ENCODE measurements at regions not wholly inside any gene's neighbourhood (a gene's known extent, or its start where the extent isn't known, plus 50 kb on each side); places are given as distances from the start of the nearest gene placed in this dataset.

DNA sequence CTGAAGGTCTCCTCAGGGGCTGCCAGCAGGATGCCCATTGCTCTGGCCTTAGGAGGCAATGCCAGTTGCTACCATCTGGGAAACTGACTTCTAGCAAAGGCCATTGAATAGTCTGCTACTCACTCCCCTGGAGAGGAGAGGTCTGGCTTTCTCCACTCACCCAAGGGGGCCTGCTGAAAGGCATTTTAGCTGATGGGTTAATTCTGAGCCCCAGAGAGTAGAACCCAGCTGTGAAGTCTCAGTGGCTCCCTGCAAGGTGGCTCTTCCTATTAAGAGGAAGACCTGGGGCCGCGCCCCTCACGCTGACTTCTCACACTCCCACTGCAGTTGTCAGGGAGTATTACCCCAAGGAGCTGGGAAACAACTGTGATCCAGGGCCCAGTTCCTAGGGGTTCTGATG lies 213.3 kb upstream of the GALNT2 start:
- no peak for DNase-seq (ENCODE audit: low spot score)
- no peak overlapping the region for H3K27ac ChIP-seq
- ChIA-PET POLR2A (ENCODE audit: low non-redundant PET) (no interaction called here), CTCF (no interaction called here)
- TF ChIP-seq, protein P1, sequence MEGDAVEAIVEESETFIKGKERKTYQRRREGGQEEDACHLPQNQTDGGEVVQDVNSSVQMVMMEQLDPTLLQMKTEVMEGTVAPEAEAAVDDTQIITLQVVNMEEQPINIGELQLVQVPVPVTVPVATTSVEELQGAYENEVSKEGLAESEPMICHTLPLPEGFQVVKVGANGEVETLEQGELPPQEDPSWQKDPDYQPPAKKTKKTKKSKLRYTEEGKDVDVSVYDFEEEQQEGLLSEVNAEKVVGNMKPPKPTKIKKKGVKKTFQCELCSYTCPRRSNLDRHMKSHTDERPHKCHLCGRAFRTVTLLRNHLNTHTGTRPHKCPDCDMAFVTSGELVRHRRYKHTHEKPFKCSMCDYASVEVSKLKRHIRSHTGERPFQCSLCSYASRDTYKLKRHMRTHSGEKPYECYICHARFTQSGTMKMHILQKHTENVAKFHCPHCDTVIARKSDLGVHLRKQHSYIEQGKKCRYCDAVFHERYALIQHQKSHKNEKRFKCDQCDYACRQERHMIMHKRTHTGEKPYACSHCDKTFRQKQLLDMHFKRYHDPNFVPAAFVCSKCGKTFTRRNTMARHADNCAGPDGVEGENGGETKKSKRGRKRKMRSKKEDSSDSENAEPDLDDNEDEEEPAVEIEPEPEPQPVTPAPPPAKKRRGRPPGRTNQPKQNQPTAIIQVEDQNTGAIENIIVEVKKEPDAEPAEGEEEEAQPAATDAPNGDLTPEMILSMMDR (conservative IDR thresholded peaks at IDR 0.05; ENCODE audit: low read depth) = no peak

DNA sequence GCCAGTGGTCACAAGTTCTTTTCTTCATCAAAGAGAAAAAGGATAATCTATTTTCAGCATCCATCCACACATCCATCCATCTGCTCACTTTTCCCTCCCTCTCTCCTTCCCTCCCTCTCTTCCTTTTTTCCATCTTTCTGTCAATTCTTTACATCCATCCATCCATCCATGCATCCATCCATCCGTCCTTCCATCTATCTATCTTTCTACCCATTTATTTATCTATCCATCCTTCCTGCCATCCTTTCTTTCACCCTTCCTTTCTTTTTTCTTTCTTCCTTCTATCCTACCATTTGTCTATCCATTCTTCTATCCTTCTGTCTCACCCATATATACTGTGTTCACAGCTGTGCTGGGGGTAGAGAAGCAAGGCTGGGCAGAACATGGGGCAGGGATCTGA lies 212.4 kb upstream of the GALNT2 start:
- POLR2A ChIA-PET (ENCODE audit: low non-redundant PET) = no interaction called here
- TF ChIP-seq, protein P1 (conservative IDR thresholded peaks at IDR 0.05; ENCODE audit: low read depth) = no peak
- no peak for DNase-seq (ENCODE audit: low spot score)
- CTCF ChIA-PET = interaction anchor here (0.7 kb wide), 1 partner anchor 24 kb away, joined by 3 read pairs; no protein-coding TSS in a partner anchor
- no peak overlapping the region for H3K27ac ChIP-seq

DNA sequence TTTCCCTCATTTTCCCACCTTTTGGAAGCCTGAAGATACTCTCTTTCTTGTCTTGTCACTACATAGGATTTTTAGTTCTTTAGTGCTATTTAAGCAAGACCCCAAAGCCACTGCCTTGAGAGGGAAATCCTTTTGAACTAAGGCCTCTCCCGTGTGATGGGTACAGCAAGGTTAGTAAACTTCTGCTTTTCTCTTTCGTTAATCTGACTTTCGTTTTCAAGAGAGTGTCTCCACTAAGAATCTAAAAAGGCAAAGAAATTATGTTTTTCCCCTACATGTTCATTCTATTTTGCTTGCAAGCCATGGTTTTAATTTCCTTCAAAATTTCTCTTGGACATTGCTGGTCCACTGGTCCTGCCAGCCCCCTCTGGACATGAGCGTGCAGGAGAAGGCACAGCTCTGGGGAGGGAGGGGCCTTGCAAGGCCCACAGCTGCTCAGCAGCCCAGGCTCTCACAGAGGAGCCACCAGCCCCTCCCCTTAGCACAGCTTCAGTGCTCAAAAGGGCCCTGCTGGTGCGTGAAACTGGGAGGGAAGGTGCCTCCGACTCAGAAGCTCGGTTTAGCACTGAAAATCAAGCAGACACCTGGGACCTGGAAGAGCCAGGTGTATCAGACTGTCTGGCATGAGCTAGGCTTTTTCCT lies 210.9 kb upstream of the GALNT2 start:
- no peak overlapping the region for H3K27ac ChIP-seq
- DNase-seq (ENCODE audit: low spot score) = no peak
- ChIA-PET CTCF (no interaction called here), POLR2A (ENCODE audit: low non-redundant PET) (no interaction called here)
- TF ChIP-seq, protein P1 (conservative IDR thresholded peaks at IDR 0.05; ENCODE audit: low read depth) = no peak

DNA sequence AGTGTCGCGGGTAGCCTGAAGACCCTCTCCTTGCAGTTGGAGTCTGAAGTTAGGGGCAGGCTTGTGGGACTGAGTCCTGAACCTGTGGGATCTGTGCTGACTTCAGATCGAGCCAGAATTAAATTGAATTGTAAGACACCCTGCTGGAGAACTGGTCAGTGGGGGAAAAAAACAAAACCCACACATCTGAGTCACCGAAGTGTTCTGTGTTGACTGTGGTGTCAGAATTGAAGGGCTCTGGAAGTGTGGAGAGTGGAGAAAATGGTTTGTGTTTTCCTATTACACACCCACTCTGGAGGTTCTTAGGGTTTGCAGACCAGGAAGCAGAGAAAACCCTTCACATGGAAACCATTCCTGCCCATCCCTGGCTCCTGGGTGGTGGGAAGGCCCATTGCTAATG lies 209.5 kb upstream of the GALNT2 start:
- no peak overlapping the region for H3K27ac ChIP-seq
- POLR2A ChIA-PET (ENCODE audit: low non-redundant PET) = no interaction called here
- TF ChIP-seq, protein P1 (conservative IDR thresholded peaks at IDR 0.05; ENCODE audit: low read depth) = no peak
- DNase-seq (ENCODE audit: low spot score) = no peak
- CTCF ChIA-PET = no interaction called here

DNA sequence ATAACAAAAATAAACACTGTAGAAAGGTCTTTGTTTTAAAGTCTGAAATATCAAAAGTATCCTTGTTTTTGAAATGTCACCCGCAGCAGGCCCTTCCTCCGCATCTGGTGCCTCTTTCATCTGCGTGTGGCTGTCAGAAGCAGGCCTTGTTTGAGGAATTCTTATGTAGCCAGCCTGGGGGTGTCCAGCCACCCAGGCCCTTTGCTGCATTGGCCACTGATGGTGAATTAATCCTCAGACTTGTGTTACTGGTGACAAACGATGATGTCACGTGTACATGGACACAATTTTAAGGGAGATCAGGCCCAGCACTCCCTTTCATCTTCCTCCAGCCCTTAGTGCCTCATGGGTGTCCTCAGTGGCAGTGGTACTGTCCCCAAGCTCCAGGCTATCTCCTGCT lies 208.0 kb upstream of the GALNT2 start:
- TF ChIP-seq, protein P1 (conservative IDR thresholded peaks at IDR 0.05; ENCODE audit: low read depth) = no peak
- DNase-seq (ENCODE audit: low spot score) = no peak
- H3K27ac ChIP-seq = no peak overlapping the region
- POLR2A ChIA-PET (ENCODE audit: low non-redundant PET) = no interaction called here
- CTCF ChIA-PET = interaction anchor here (1.7 kb wide), 1 partner anchor 10 kb away, joined by 6 read pairs; no protein-coding TSS in a partner anchor

DNA sequence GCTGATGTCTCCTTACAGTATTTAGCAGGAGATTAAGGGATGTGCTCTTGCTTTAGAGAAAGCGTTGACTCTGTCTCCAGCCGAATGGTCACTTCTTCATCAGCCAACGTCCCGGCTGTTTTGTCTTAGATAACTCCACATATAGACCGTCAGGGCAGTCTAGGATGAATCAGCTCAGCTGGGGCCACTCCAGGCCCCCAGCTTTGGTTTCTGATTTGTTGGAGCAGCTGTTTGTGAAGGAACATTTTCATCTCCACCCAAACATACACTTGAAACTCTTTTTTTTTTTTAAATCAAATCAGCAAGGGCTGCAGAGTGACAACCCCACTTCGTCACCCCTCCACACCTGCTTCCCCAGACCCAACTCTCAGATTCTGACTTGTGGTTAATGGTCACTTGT lies 206.1 kb upstream of the GALNT2 start:
- POLR2A ChIA-PET (ENCODE audit: low non-redundant PET) = no interaction called here
- DNase-seq (ENCODE audit: low spot score) = no peak
- no peak overlapping the region for H3K27ac ChIP-seq
- TF ChIP-seq, protein P1 (conservative IDR thresholded peaks at IDR 0.05; ENCODE audit: low read depth) = no peak
- CTCF ChIA-PET = interaction anchor here (0.6 kb wide), 1 partner anchor 226 kb away, joined by 3 read pairs; no protein-coding TSS in a partner anchor
